ENCODE measurements at regions not wholly inside any gene's neighbourhood (a gene's known extent, or its start where the extent isn't known, plus 50 kb on each side); places are given as distances from the start of the nearest gene placed in this dataset.

DNA sequence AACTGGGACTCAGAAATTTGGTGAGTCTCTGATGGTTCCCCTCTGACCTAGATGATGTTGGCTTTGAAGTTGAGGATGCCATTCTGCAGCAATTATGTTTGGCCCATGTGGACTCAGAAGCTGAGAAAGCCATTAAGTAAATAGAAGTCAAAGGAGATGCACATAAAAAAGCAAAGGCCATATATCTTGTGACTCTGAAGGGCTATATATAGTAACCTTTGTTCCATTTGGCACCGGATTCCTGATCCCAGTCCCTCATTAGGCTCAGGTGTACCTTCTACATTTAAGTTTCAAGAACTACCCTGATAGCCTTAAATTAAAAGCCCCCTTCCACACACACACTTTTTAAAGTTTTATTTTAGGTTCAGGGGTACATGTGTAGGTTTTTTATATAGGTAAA, 50.0 kb upstream of the PDK4 start:
- no peak overlapping the region for H3K4me3 ChIP-seq (ENCODE audit: low read depth, low read length)
- TF ChIP-seq, protein P1, sequence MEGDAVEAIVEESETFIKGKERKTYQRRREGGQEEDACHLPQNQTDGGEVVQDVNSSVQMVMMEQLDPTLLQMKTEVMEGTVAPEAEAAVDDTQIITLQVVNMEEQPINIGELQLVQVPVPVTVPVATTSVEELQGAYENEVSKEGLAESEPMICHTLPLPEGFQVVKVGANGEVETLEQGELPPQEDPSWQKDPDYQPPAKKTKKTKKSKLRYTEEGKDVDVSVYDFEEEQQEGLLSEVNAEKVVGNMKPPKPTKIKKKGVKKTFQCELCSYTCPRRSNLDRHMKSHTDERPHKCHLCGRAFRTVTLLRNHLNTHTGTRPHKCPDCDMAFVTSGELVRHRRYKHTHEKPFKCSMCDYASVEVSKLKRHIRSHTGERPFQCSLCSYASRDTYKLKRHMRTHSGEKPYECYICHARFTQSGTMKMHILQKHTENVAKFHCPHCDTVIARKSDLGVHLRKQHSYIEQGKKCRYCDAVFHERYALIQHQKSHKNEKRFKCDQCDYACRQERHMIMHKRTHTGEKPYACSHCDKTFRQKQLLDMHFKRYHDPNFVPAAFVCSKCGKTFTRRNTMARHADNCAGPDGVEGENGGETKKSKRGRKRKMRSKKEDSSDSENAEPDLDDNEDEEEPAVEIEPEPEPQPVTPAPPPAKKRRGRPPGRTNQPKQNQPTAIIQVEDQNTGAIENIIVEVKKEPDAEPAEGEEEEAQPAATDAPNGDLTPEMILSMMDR (IDR thresholded peaks at IDR 0.05; ENCODE audit: insufficient read depth, low read depth, low read length): no peak
- no peak for DNase-seq (ENCODE audit: low read depth)
